ENCODE measurements at regions not wholly inside any gene's neighbourhood (a gene's known extent, or its start where the extent isn't known, plus 50 kb on each side); places are given as distances from the start of the nearest gene placed in this dataset.
A peak's percentile ranks its signal among the peaks of the same experiment; 100 is the strongest.

DNA sequence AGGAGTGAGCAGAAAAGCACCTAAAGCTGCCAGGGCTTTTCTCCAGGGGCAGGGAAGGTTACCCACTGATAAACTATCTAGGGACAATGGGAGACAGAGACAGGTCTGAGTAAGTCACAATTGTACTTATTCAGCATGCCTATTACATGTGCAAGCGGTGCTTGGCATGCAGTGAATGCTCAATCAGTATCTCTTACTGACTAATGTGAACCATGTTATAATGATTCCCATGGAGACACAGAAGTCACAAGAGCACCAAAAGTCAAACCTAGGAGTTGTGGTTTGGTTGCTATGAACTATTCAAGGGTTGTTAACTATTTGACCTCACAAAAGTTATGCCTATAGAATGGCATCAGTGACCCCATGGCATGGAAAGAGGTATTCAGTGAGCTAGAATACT lies 50.0 kb upstream of the RASGRP1 start:
- ChIA-PET POLR2A (no interaction called here), CTCF (interaction anchor here (0.8 to 1.2 kb wide), 2 partner anchors 11 to 68 kb away, joined by 3 read pairs; no protein-coding TSS in a partner anchor)
- DNase-seq: no peak

GRCh38 chr15:38617831-38618230 lies 53.2 kb upstream of the RASGRP1 start:
- 100% methylated on average over 1 of the region's 2 CpGs for WGBS (ENCODE audit: insufficient coverage)
- ChIA-PET POLR2A (interaction anchor here (0.6 kb wide), 1 partner anchor 14 kb away, joined by 3 read pairs; no protein-coding TSS in a partner anchor), CTCF (interaction anchor here (0.9 kb wide), 1 partner anchor 54 kb away, joined by 3 read pairs; no protein-coding TSS in a partner anchor)

More for the DNA sequence above, 50.0 kb upstream of the RASGRP1 start:
- Histone ChIP-seq H3K27ac (ENCODE audit: insufficient read depth in 1 of 2, low read depth in 1 of 2, low read length in 2 of 2, poor library complexity in 1 of 2, severe bottlenecking in 2 of 2) (no peak overlapping the region), H3K27me3 (replicated peaks in 2 of 5; ENCODE audit: control insufficient read depth in 4 of 5, insufficient read depth in 5 of 5, low read length in 4 of 5) (no peaks in the 10 kb centered on the region), H3K4me3 (ENCODE audit: control insufficient read depth in 1 of 7, extremely low read depth in 1 of 7, insufficient read depth in 4 of 7, low read depth in 2 of 7, low read length in 6 of 7) (no peak overlapping the region), H3K4me1 (ENCODE audit: control extremely low read depth in 1 of 4, control insufficient read depth in 4 of 4, insufficient read depth in 4 of 4, low read length in 3 of 4) (peaks cover 0 to 5% (median 0%) of the 10 kb centered on the region in 4 experiments), H3K9me3 (ENCODE audit: control extremely low read depth in 1 of 5, control insufficient read depth in 4 of 5, insufficient read depth in 2 of 5, low read depth in 1 of 5, low read length in 4 of 5) (no peaks in the 10 kb centered on the region), H3K36me3 (ENCODE audit: control insufficient read depth in 4 of 4, insufficient read depth in 4 of 4, low read length in 3 of 4) (no peaks in the 10 kb centered on the region)
- WGBS (ENCODE audit: insufficient coverage): 100% methylated on average over 1 of the region's 1 CpG

DNA sequence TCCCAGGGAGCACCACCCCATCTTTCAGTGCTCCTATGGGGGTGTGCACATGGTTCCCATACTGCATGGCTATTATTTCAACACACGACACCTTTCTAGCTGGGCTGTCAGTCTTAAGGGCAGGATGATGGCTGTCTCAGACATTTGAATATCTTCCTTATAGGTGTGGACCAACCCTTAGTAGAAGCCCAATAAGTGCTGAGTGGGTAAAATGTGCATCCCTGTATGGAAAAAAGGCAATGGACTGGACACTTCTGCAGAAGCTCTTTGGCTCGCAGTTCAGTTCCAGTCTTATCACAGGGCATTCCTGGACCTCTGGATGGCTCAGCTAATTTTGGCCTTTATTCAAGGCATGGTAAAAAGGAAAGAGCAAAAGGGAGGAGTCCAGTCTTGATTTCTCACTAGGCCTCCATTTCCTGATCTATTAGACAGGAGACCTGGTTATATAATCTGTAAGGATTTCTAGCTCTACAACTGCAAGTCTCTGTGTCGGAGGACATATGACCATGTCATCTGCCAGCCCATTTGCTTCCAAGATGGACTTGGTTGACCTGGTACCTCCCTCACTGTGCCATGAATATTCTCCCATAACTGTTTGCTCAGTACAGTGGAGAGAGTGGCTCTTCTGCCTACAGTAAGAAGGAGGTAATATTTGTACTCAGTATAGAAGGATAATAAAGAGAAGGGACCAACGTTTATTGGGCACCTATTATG lies 53.8 kb upstream of the RASGRP1 start:
- POLR2A ChIA-PET: interaction anchor here (0.6 kb wide), 2 partner anchors 15 to 153 kb away, joined by 3 to 4 read pairs; no protein-coding TSS in a partner anchor
- CTCF ChIA-PET: interaction anchor here (0.8 to 0.9 kb wide), 2 partner anchors 54 to 71 kb away, joined by 3 read pairs; no protein-coding TSS in a partner anchor

More at GRCh38 chr15:38617831-38618230, 53.2 kb upstream of the RASGRP1 start:
- Histone ChIP-seq H3K9me3 (ENCODE audit: control extremely low read depth in 1 of 5, control insufficient read depth in 4 of 5, insufficient read depth in 2 of 5, low read depth in 1 of 5, low read length in 4 of 5) (no peaks in the 10 kb centered on the region), H3K4me1 (ENCODE audit: control extremely low read depth in 1 of 4, control insufficient read depth in 4 of 4, insufficient read depth in 4 of 4, low read length in 3 of 4) (peaks cover 0 to 8% (median 2%) of the 10 kb centered on the region in 4 experiments), H3K36me3 (ENCODE audit: control insufficient read depth in 4 of 4, insufficient read depth in 4 of 4, low read length in 3 of 4) (no peaks in the 10 kb centered on the region), H3K4me3 (ENCODE audit: control insufficient read depth in 1 of 7, extremely low read depth in 1 of 7, insufficient read depth in 4 of 7, low read depth in 2 of 7, low read length in 6 of 7) (no peak overlapping the region), H3K27me3 (replicated peaks in 2 of 5; ENCODE audit: control insufficient read depth in 4 of 5, insufficient read depth in 5 of 5, low read length in 4 of 5) (no peaks in the 10 kb centered on the region), H3K27ac (ENCODE audit: insufficient read depth in 1 of 2, low read depth in 1 of 2, low read length in 2 of 2, poor library complexity in 1 of 2, severe bottlenecking in 2 of 2) (no peak overlapping the region)
- DNase-seq: no peak

DNA sequence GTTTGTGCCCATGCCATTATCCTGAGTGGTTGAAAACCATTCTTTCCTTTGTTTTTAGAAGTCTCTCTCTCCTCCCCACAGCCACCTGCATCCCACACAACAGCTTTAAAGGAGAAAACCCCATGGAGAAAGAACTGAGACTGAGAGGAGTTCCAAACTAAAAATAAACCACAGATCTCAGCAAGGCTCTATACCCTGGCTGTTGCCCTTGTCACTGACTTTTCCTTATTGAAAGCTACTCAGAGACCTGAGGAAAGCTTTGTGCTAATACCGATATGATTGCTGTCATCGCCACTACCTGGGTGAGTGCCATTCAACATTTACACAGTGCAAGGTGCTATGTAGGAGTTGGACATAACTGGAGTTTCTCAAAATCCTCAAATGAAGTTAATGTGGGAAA lies 55.5 kb upstream of the RASGRP1 start:
- WGBS (ENCODE audit: insufficient coverage): 100% methylated on average over 2 of the region's 2 CpGs
- no peaks in the 10 kb centered on the region for H3K27me3 ChIP-seq (replicated peaks in 2 of 5; ENCODE audit: control insufficient read depth in 4 of 5, insufficient read depth in 5 of 5, low read length in 4 of 5)
- ChIA-PET CTCF (interaction anchor here (1.0 kb wide), 1 partner anchor 369 kb away, joined by 4 read pairs; no protein-coding TSS in a partner anchor), POLR2A (no interaction called here)
- H3K27ac ChIP-seq (ENCODE audit: insufficient read depth in 1 of 2, low read depth in 1 of 2, low read length in 2 of 2, poor library complexity in 1 of 2, severe bottlenecking in 2 of 2): no peak overlapping the region
- no peak for DNase-seq
- H3K4me3 ChIP-seq (ENCODE audit: control insufficient read depth in 1 of 7, extremely low read depth in 1 of 7, insufficient read depth in 4 of 7, low read depth in 2 of 7, low read length in 6 of 7): no peak overlapping the region
- H3K9me3 ChIP-seq (ENCODE audit: control extremely low read depth in 1 of 5, control insufficient read depth in 4 of 5, insufficient read depth in 2 of 5, low read depth in 1 of 5, low read length in 4 of 5): no peaks in the 10 kb centered on the region
- peaks cover 0 to 8% (median 2%) of the 10 kb centered on the region in 4 experiments for H3K4me1 ChIP-seq (ENCODE audit: control extremely low read depth in 1 of 4, control insufficient read depth in 4 of 4, insufficient read depth in 4 of 4, low read length in 3 of 4)
- H3K36me3 ChIP-seq (ENCODE audit: control insufficient read depth in 4 of 4, insufficient read depth in 4 of 4, low read length in 3 of 4): no peaks in the 10 kb centered on the region

More for the DNA sequence above, 53.8 kb upstream of the RASGRP1 start:
- 100% methylated on average over 2 of the region's 4 CpGs for WGBS (ENCODE audit: insufficient coverage)
- no peaks in the 10 kb centered on the region for H3K9me3 ChIP-seq (ENCODE audit: control extremely low read depth in 1 of 5, control insufficient read depth in 4 of 5, insufficient read depth in 2 of 5, low read depth in 1 of 5, low read length in 4 of 5)
- no peak for DNase-seq
- H3K27ac ChIP-seq (ENCODE audit: insufficient read depth in 1 of 2, low read depth in 1 of 2, low read length in 2 of 2, poor library complexity in 1 of 2, severe bottlenecking in 2 of 2): no peak overlapping the region
- H3K4me3 ChIP-seq (ENCODE audit: control insufficient read depth in 1 of 7, extremely low read depth in 1 of 7, insufficient read depth in 4 of 7, low read depth in 2 of 7, low read length in 6 of 7): no peak overlapping the region
- H3K36me3 ChIP-seq (ENCODE audit: control insufficient read depth in 4 of 4, insufficient read depth in 4 of 4, low read length in 3 of 4): no peaks in the 10 kb centered on the region
- H3K4me1 ChIP-seq (ENCODE audit: control extremely low read depth in 1 of 4, control insufficient read depth in 4 of 4, insufficient read depth in 4 of 4, low read length in 3 of 4): peaks cover 0 to 8% (median 2%) of the 10 kb centered on the region in 4 experiments
- H3K27me3 ChIP-seq (replicated peaks in 2 of 5; ENCODE audit: control insufficient read depth in 4 of 5, insufficient read depth in 5 of 5, low read length in 4 of 5): no peaks in the 10 kb centered on the region

DNA sequence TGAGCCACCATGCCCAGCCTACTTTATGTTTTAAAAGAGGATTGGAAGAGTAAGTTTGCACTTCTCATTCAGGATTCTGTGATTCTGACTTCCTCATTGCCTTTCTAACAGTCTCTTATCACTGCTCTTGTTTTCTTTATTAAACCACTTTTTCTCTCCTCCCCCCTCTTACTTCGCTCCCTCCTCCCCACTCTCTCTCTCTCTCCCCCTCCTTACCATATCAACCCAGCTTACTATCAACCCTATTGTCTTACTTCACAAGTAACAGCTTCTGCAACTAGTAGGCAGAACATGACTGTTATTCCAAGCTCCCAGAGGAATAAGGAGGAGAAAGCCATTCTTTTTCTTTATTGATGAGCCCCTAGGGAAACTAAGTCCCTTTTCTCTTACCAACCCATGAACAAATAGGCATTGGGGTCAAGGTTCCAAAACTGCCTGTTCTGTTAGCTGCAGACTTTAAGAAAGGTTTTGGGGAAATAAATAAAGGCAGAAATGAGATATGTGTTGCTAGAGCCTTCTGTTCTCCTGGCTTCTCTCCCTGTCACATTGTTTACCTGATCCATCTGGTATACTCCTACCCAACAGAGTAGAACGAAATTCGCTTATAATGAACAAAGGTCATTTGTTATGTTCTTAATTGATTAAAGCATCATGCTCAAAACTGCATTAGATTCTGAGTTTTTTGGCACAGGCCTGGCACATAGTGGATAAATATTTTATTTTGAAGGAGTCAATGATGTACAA lies 56.4 kb upstream of the RASGRP1 start:
- POLR2A ChIA-PET: no interaction called here
- H3K36me3 ChIP-seq (ENCODE audit: control insufficient read depth in 4 of 4, insufficient read depth in 4 of 4, low read length in 3 of 4): no peaks in the 10 kb centered on the region

DNA sequence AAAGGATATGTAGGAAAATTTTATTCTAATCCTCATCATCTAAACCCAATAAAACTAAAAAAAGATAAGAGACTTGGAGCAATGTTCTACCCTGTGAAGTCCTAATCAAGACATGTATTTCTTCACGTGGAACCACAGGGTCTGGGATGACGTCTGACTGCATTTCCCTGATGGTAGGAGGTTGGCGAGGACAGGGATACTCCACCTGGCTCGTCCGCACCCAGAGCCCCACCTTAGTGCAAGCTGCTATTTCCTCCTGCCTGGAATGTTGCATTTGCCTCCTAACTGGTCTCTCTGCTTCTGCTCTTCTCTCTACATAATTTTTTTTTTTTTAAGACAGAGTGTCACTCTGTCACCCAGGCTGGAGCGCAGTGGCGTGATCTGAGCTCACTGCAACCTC lies 57.7 kb upstream of the RASGRP1 start:
- Histone ChIP-seq H3K4me3 (ENCODE audit: control insufficient read depth in 1 of 7, extremely low read depth in 1 of 7, insufficient read depth in 4 of 7, low read depth in 2 of 7, low read length in 6 of 7) (no peak overlapping the region), H3K27me3 (replicated peaks in 2 of 5; ENCODE audit: control insufficient read depth in 4 of 5, insufficient read depth in 5 of 5, low read length in 4 of 5) (no peaks in the 10 kb centered on the region), H3K27ac (ENCODE audit: insufficient read depth in 1 of 2, low read depth in 1 of 2, low read length in 2 of 2, poor library complexity in 1 of 2, severe bottlenecking in 2 of 2) (no peak overlapping the region), H3K36me3 (ENCODE audit: control insufficient read depth in 4 of 4, insufficient read depth in 4 of 4, low read length in 3 of 4) (no peaks in the 10 kb centered on the region), H3K9me3 (ENCODE audit: control extremely low read depth in 1 of 5, control insufficient read depth in 4 of 5, insufficient read depth in 2 of 5, low read depth in 1 of 5, low read length in 4 of 5) (no peaks in the 10 kb centered on the region), H3K4me1 (ENCODE audit: control extremely low read depth in 1 of 4, control insufficient read depth in 4 of 4, insufficient read depth in 4 of 4, low read length in 3 of 4) (peaks cover 4 to 22% (median 7%) of the 10 kb centered on the region in 4 experiments)
- no peak for DNase-seq
- POLR2A ChIA-PET: no interaction called here
- CTCF ChIA-PET: interaction anchor here (0.6 to 1.0 kb wide), 2 partner anchors 49 to 1251 kb away, joined by 3 read pairs; no protein-coding TSS in a partner anchor
- WGBS (ENCODE audit: insufficient coverage): 96% methylated on average over 5 of the region's 7 CpGs

More for the DNA sequence above, 56.4 kb upstream of the RASGRP1 start:
- Histone ChIP-seq H3K4me1 (ENCODE audit: control extremely low read depth in 1 of 4, control insufficient read depth in 4 of 4, insufficient read depth in 4 of 4, low read length in 3 of 4) (peaks cover 0 to 11% (median 2%) of the 10 kb centered on the region in 4 experiments), H3K9me3 (ENCODE audit: control extremely low read depth in 1 of 5, control insufficient read depth in 4 of 5, insufficient read depth in 2 of 5, low read depth in 1 of 5, low read length in 4 of 5) (no peaks in the 10 kb centered on the region), H3K27ac (ENCODE audit: insufficient read depth in 1 of 2, low read depth in 1 of 2, low read length in 2 of 2, poor library complexity in 1 of 2, severe bottlenecking in 2 of 2) (no peak overlapping the region), H3K27me3 (replicated peaks in 2 of 5; ENCODE audit: control insufficient read depth in 4 of 5, insufficient read depth in 5 of 5, low read length in 4 of 5) (no peaks in the 10 kb centered on the region), H3K4me3 (ENCODE audit: control insufficient read depth in 1 of 7, extremely low read depth in 1 of 7, insufficient read depth in 4 of 7, low read depth in 2 of 7, low read length in 6 of 7) (no peak overlapping the region)
- CTCF ChIA-PET: interaction anchor here (1.1 to 1.5 kb wide), 3 partner anchors 27 to 63 kb away, joined by 3 read pairs; no protein-coding TSS in a partner anchor
- WGBS (ENCODE audit: insufficient coverage): 75% methylated on average over 2 of the region's 3 CpGs
- peak in 2 of 3 donors; percentile 41 to 48 for DNase-seq
